GM23248 (cell line): ENCODE measurements at regions not wholly inside any gene's neighbourhood (a gene's known extent, or its start where the extent isn't known, plus 50 kb on each side); places are given as distances from the start of the nearest gene placed in this dataset.

Experiments used
- EZH2 ChIP-seq: fragments of 200-600 bp; sonication (generic); IDR thresholded peaks from 2 replicates; pipeline ENCODE4 v1.6.1; 2018; ENCODE audit warnings: antibody characterized with exemption, mild to moderate bottlenecking; ENCODE audit not compliant: insufficient read depth, poor library complexity, severe bottlenecking
- EZH2phosphoT487 ChIP-seq: fragments of 200-600 bp; sonication (generic); IDR thresholded peaks from 2 replicates; pipeline ENCODE4 v1.6.1; 2018; ENCODE audit warnings: antibody characterized with exemption, moderate library complexity, mild to moderate bottlenecking, low read depth; ENCODE audit not compliant: insufficient read depth

DNA sequence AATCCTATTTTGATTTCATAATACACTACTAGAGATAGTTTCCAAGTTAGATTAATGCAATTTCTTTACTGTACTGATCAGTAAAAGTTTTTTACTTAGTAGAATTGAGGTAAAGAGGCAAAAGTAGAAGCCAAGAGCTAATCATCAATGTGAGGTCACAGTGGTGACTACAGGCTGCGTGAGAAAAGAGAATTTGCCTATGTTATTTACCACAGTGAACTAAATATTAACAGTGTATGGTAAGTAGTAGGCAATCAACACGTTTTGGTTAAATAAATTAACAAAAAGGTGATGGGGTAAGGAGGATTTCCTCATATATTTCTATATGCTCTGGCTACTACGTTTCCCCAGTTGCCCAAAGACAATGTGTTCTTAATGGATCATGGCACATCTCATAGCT is 202.2 kb upstream of the CMC1 start:
- no peak for TF ChIP-seq EZH2
- no peak for TF ChIP-seq EZH2phosphoT487
